HPDE6-E6E7 (cell line): ENCODE measurements at regions not wholly inside any gene's neighbourhood (a gene's known extent, or its start where the extent isn't known, plus 50 kb on each side); places are given as distances from the start of the nearest gene placed in this dataset.
"Not testable (repeated sequence)": the region's sequence is repeated elsewhere in the genome, so short reads cannot be mapped to it uniquely, and the experiment has no call there.

Experiments
- DNase-seq: peaks from one replicate; pipeline ENCODE4 v3.0.0; 2011; ENCODE audit warnings: missing footprints; ENCODE audit errors: extremely low spot score

- no peak for DNase-seq
Observed at GRCh38 chr11:29061452-29061851, 953.3 kb downstream of the METTL15 start.

- not testable (repeated sequence) for DNase-seq
Observed at GRCh38 chr11:29056487-29056886, 948.3 kb downstream of the METTL15 start.

- DNase-seq = peak; percentile 7
Observed at GRCh38 chr11:29051935-29052334, 943.7 kb downstream of the METTL15 start.

GRCh38 chr11:29050962-29051361 is 942.8 kb downstream of the METTL15 start:
- DNase-seq = not testable (repeated sequence)

- no peak for DNase-seq
Observed at GRCh38 chr11:29040489-29040888, 932.3 kb downstream of the METTL15 start.

- no peak for DNase-seq
Observed at GRCh38 chr11:29032384-29033149, 924.4 kb downstream of the METTL15 start.

GRCh38 chr11:29029452-29029851 is 921.3 kb downstream of the METTL15 start:
- no peak for DNase-seq

- no peak for DNase-seq
Observed at GRCh38 chr11:29027436-29027835, 919.2 kb downstream of the METTL15 start.

- DNase-seq = no peak
Observed at GRCh38 chr11:29026286-29026685, 918.1 kb downstream of the METTL15 start.

GRCh38 chr11:29025001-29025400 is 916.8 kb downstream of the METTL15 start:
- DNase-seq = no peak

GRCh38 chr11:29024386-29024785 is 916.2 kb downstream of the METTL15 start:
- DNase-seq = no peak

- no peak for DNase-seq
Observed at GRCh38 chr11:29023761-29024160, 915.6 kb downstream of the METTL15 start.

- no peak for DNase-seq
Observed at GRCh38 chr11:29022676-29023075, 914.5 kb downstream of the METTL15 start.

- DNase-seq = no peak
Observed at GRCh38 chr11:29019960-29020683, 911.9 kb downstream of the METTL15 start.

GRCh38 chr11:29018631-29019030 is 910.4 kb downstream of the METTL15 start:
- peak; percentile 49 for DNase-seq

- DNase-seq = no peak
Observed at GRCh38 chr11:29017941-29018340, 909.8 kb downstream of the METTL15 start.

- no peak for DNase-seq
Observed at GRCh38 chr11:29012507-29012906, 904.3 kb downstream of the METTL15 start.

- DNase-seq = no peak
Observed at GRCh38 chr11:29009426-29009825, 901.2 kb downstream of the METTL15 start.

- DNase-seq = no peak
Observed at GRCh38 chr11:29008481-29008880, 900.3 kb downstream of the METTL15 start.

- no peak for DNase-seq
Observed at GRCh38 chr11:29006668-29007067, 898.5 kb downstream of the METTL15 start.

- DNase-seq = no peak
Observed at GRCh38 chr11:29005401-29005980, 897.3 kb downstream of the METTL15 start.

GRCh38 chr11:29002816-29003215 is 894.6 kb downstream of the METTL15 start:
- no peak for DNase-seq

GRCh38 chr11:28999620-29000019 is 891.4 kb downstream of the METTL15 start:
- no peak for DNase-seq
